Mesothelial cell of epicardium (in vitro differentiated cells): ENCODE measurements at regions not wholly inside any gene's neighbourhood (a gene's known extent, or its start where the extent isn't known, plus 50 kb on each side); places are given as distances from the start of the nearest gene placed in this dataset.
A peak's percentile ranks its signal among the peaks of the same experiment; 100 is the strongest.
"Not testable (repeated sequence)": the region's sequence is repeated elsewhere in the genome, so short reads cannot be mapped to it uniquely, and the experiment has no call there.

ENCODE experiments used
- DNase-seq, 2 experiments: peaks; one replicate each; pipeline ENCODE4 v3.0.0; 2021; ENCODE audit warnings: low spot score in 2 of 2; ENCODE audit not compliant: unreplicated experiment in 2 of 2
- H3K27ac Mint-ChIP-seq: 2 replicates; pipeline ENCODE4 v1.8.0; 2021; ENCODE audit warnings: mixed read lengths
- H3K27me3 Mint-ChIP-seq: 2 replicates; pipeline ENCODE4 v1.8.0; 2021; ENCODE audit warnings: low read depth, mixed read lengths
- H3K36me3 Mint-ChIP-seq: 2 replicates; pipeline ENCODE4 v1.8.0; 2021; ENCODE audit warnings: mixed read lengths
- H3K4me1 Mint-ChIP-seq: 2 replicates; pipeline ENCODE4 v1.8.0; 2021; ENCODE audit warnings: mixed read lengths
- H3K4me3 Mint-ChIP-seq: 2 replicates; pipeline ENCODE4 v1.8.0; 2021; ENCODE audit warnings: mild to moderate bottlenecking, moderate library complexity, mixed read lengths
- H3K9me3 Mint-ChIP-seq: 2 replicates; pipeline ENCODE4 v1.8.0; 2021; ENCODE audit warnings: mixed read lengths
- TF ChIP-seq, protein P1 (sequence below): fragments of 200-600 bp; sonication (generic); IDR thresholded peaks from one replicate; pipeline ENCODE4 v1.5.0; 2021; ENCODE audit warnings: antibody characterized with exemption; ENCODE audit not compliant: unreplicated experiment

- H3K4me1 Mint-ChIP-seq: no peaks in the 10 kb centered on the region
- no peak overlapping the region for H3K27ac Mint-ChIP-seq
- H3K4me3 Mint-ChIP-seq: no peak overlapping the region
- peaks cover 2% of the 10 kb centered on the region for H3K36me3 Mint-ChIP-seq
- peaks cover 3% of the 10 kb centered on the region for H3K27me3 Mint-ChIP-seq
- TF ChIP-seq, protein P1, sequence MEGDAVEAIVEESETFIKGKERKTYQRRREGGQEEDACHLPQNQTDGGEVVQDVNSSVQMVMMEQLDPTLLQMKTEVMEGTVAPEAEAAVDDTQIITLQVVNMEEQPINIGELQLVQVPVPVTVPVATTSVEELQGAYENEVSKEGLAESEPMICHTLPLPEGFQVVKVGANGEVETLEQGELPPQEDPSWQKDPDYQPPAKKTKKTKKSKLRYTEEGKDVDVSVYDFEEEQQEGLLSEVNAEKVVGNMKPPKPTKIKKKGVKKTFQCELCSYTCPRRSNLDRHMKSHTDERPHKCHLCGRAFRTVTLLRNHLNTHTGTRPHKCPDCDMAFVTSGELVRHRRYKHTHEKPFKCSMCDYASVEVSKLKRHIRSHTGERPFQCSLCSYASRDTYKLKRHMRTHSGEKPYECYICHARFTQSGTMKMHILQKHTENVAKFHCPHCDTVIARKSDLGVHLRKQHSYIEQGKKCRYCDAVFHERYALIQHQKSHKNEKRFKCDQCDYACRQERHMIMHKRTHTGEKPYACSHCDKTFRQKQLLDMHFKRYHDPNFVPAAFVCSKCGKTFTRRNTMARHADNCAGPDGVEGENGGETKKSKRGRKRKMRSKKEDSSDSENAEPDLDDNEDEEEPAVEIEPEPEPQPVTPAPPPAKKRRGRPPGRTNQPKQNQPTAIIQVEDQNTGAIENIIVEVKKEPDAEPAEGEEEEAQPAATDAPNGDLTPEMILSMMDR: no peak
- H3K9me3 Mint-ChIP-seq: peaks cover 19% of the 10 kb centered on the region
- no peak for DNase-seq
Observed at GRCh38 chr2:173520918-173521317, 166.2 kb downstream of the CDCA7 start.

- Mint-ChIP-seq H3K27me3 (peaks cover 3% of the 10 kb centered on the region), H3K36me3 (peaks cover 2% of the 10 kb centered on the region), H3K27ac (no peak overlapping the region), H3K4me3 (no peak overlapping the region), H3K4me1 (no peaks in the 10 kb centered on the region), H3K9me3 (peaks cover 19% of the 10 kb centered on the region)
- TF ChIP-seq, protein P1: no peak
- no peak for DNase-seq
Observed at GRCh38 chr2:173521450-173522192, 166.9 kb downstream of the CDCA7 start.

- H3K4me3 Mint-ChIP-seq: no peak overlapping the region
- no peaks in the 10 kb centered on the region for H3K27me3 Mint-ChIP-seq
- peaks cover 4% of the 10 kb centered on the region for H3K9me3 Mint-ChIP-seq
- peaks cover 2% of the 10 kb centered on the region for H3K36me3 Mint-ChIP-seq
- DNase-seq: no peak
- TF ChIP-seq, protein P1: no peak
- H3K27ac Mint-ChIP-seq: no peak overlapping the region
- no peaks in the 10 kb centered on the region for H3K4me1 Mint-ChIP-seq
Observed at GRCh38 chr2:173523497-173523896, 168.8 kb downstream of the CDCA7 start.

DNA sequence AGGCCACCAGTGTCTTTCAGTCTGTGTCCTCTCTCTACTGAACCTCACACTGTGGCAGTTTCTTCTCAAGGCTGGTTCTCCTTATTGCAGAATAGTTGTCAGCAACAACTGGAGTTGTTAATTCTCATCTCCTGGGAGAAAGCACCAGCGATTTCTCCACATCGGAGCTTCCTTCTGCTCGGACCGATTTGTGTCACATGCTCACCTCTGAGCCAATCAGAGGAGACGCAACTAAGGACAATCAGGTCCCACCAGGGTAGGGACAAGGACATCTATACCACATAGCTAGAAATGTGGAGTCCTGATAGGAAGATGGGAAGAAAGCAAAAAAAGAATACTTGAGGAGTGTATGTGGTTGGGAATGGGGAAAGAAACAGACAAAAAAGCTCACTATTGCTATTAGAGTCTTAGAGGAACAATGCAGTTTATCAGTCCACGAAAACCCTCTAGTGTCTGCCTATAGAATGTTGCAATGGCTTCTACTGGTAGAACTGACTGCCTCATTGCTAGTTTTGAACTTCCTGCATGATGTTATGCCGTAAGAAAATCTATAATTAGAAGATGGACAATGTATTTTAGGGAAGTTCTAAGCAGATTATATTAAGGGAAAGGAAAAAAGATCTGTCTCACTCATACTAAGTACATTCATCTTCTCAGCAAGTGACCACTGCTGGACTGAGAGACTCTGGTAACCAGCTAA, 169.7 kb downstream of the CDCA7 start:
- Mint-ChIP-seq H3K9me3 (no peaks in the 10 kb centered on the region), H3K27ac (no peak overlapping the region), H3K36me3 (no peaks in the 10 kb centered on the region), H3K27me3 (no peaks in the 10 kb centered on the region), H3K4me1 (no peaks in the 10 kb centered on the region), H3K4me3 (no peak overlapping the region)
- TF ChIP-seq, protein P1: no peak
- no peak for DNase-seq

DNA sequence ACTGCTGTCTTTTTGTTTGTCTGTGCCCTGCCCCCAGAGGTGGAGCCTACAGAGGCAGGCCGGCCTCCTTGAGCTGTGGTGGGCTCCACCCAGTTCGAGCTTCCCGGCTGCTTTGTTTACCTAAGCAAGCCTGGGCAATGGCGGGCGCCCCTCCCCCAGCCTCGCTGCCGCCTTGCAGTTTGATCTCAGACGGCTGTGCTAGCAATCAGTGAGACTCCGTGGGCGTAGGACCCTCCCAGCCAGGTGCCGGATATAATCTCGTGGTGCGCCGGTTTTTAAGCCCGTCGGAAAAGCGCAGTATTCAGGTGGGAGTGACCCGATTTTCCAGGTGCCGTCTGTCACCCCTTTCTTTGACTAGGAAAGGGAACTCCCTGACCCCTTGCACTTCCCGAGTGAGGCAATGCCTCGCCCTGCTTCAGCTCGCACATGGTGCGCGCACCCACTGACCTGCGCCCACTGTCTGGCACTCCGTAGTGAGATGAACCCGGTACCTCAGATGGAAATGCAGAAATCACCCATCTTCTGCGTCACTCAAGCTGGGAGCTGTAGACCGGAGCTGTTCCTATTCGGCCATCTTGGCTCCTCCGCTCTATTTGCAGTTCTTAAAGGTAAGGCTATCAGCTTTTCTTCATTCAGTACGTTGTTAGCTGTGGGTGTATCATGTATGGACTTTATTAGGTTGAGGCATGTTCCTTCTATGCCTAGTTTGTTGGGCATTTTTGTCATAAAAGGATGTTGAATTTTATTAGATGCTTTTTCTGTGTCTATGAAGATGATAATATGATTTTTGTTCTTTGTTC, 178.3 kb downstream of the CDCA7 start:
- peaks cover 29% of the 10 kb centered on the region for H3K9me3 Mint-ChIP-seq
- H3K27me3 Mint-ChIP-seq, H3K36me3 Mint-ChIP-seq, H3K27ac Mint-ChIP-seq, H3K4me1 Mint-ChIP-seq, DNase-seq: not testable (repeated sequence)
- H3K4me3 Mint-ChIP-seq: peak overlapping the region; percentile 25

- H3K27me3 Mint-ChIP-seq: peaks cover 9% of the 10 kb centered on the region
- TF ChIP-seq, protein P1: no peak
- peaks cover 26% of the 10 kb centered on the region for H3K9me3 Mint-ChIP-seq
- no peaks in the 10 kb centered on the region for H3K4me1 Mint-ChIP-seq
- DNase-seq: no peak
- peaks cover 3% of the 10 kb centered on the region for H3K36me3 Mint-ChIP-seq
- no peak overlapping the region for H3K27ac Mint-ChIP-seq
- no peak overlapping the region for H3K4me3 Mint-ChIP-seq
Observed at GRCh38 chr2:173537694-173538093, 183.0 kb downstream of the CDCA7 start.
